Activated CD8-positive, alpha-beta T cell treated with anti-CD3 and anti-CD28 coated beads for 36 hours (primary cell): ENCODE measurements at regions not wholly inside any gene's neighbourhood (a gene's known extent, or its start where the extent isn't known, plus 50 kb on each side); places are given as distances from the start of the nearest gene placed in this dataset.

ENCODE experiments used
- ATAC-seq: fragments of 200-7000 bp; cut with Tn5 transposase; one replicate; pipeline ENCODE4 v1.10.0; 2021; ENCODE audit warnings: mild to moderate bottlenecking, moderate library complexity
- CTCF ChIA-PET: fragments of 350-600 bp; sonication (Branson Sonifier 250); formaldehyde crosslinking; loops from one replicate; lab custom pipeline; 2021; ENCODE audit warnings: antibody characterized with exemption; lab: Charles Lee
- POLR2A ChIA-PET: fragments of 350-600 bp; sonication (Branson Sonifier 250); formaldehyde crosslinking; loops from one replicate; lab custom pipeline; 2021; ENCODE audit warnings: antibody characterized with exemption; lab: Charles Lee
- DNase-seq: peaks from one replicate; pipeline ENCODE4 v3.0.0-alpha.2; 2020
- H3K27ac Mint-ChIP-seq: one replicate; pipeline ENCODE4 v1.8.0; 2021; ENCODE audit warnings: mild to moderate bottlenecking, mixed read lengths
- H3K27me3 Mint-ChIP-seq: one replicate; pipeline ENCODE4 v1.8.0; 2021; ENCODE audit warnings: mixed read lengths
- H3K36me3 Mint-ChIP-seq: one replicate; pipeline ENCODE4 v1.8.0; 2021; ENCODE audit warnings: low read depth, mixed read lengths
- H3K4me1 Mint-ChIP-seq: one replicate; pipeline ENCODE4 v1.8.0; 2021; ENCODE audit warnings: low read depth, mixed read lengths
- H3K4me3 Mint-ChIP-seq: one replicate; pipeline ENCODE4 v1.8.0; 2021; ENCODE audit warnings: mild to moderate bottlenecking, moderate library complexity, mixed read lengths
- H3K9me3 Mint-ChIP-seq: one replicate; pipeline ENCODE4 v1.8.0; 2021; ENCODE audit warnings: mixed read lengths
- intact Hi-C: fragments of 100-400 bp; cut with micrococcal nuclease; formaldehyde crosslinking; loops from one replicate; pipeline ENCODE4 v1.10.0; 2022
- TF ChIP-seq, protein P1 (sequence below): fragments of 200-600 bp; IDR thresholded peaks from one replicate; pipeline ENCODE4 v1.8.0; 2022; ENCODE audit warnings: antibody characterized with exemption, mild to moderate bottlenecking

DNA sequence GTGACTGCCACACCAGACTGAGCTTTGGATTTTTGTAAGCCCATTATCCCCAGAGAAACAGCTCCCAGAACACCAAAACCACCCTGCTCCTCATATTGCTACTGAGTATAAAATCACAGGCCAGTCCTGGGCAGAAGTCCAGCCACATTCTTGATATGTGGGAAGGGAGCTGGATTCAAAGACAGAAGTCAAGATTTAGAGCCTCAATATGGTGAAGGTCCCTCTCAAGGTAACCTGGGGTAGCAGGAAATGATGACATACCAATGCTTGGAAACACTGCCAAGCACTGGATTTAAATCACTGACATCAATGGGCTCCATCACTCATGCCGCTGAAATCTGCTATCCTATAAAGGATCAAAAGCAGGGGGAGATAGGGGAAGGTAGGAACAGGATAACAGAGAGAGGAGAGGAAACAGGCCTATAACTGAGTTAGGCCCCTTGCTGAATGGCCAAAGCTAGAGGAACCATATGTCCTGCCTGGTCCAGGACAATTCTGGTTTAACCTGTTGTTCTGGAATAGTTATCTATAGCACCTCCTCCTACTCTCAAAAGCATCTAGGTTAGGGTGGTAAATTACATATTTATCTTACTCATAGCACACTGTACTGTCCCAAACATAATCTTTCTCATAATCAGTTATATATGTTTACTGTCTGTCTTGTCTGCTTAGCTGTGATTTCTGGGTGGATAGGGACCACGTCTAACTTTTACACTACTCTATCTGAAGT, 83.7 kb upstream of the NHS start:
- TF ChIP-seq, protein P1, sequence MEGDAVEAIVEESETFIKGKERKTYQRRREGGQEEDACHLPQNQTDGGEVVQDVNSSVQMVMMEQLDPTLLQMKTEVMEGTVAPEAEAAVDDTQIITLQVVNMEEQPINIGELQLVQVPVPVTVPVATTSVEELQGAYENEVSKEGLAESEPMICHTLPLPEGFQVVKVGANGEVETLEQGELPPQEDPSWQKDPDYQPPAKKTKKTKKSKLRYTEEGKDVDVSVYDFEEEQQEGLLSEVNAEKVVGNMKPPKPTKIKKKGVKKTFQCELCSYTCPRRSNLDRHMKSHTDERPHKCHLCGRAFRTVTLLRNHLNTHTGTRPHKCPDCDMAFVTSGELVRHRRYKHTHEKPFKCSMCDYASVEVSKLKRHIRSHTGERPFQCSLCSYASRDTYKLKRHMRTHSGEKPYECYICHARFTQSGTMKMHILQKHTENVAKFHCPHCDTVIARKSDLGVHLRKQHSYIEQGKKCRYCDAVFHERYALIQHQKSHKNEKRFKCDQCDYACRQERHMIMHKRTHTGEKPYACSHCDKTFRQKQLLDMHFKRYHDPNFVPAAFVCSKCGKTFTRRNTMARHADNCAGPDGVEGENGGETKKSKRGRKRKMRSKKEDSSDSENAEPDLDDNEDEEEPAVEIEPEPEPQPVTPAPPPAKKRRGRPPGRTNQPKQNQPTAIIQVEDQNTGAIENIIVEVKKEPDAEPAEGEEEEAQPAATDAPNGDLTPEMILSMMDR: no peak

DNA sequence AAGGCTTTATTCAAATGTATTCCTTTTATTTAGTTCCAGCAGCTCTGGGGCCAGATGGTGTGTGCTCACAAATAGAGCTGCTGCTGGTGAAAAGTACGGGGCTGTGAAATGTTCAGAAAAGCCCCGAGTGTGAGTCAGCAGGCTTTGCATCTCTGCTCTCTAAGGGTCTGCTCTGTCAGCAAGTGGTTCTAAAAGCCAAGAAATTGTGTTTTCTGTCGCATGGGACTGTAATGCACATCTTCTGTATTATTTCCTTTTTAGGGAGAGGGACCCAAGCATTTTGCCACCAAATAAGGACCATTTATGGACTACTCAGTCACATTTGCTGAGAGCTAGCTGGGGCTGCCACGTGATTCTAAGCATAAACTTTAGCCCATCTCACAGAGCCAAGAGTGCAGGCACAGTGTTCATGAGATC, 82.9 kb upstream of the NHS start:
- no peak overlapping the region for H3K4me3 Mint-ChIP-seq
- DNase-seq: no peak

More for the DNA sequence above, 83.7 kb upstream of the NHS start:
- Mint-ChIP-seq H3K4me1 (no peaks in the 10 kb centered on the region), H3K36me3 (no peaks in the 10 kb centered on the region), H3K9me3 (no peaks in the 10 kb centered on the region), H3K4me3 (no peak overlapping the region), H3K27ac (no peak overlapping the region), H3K27me3 (peaks cover 3% of the 10 kb centered on the region)
- intact Hi-C loops: no loop called here
- CTCF ChIA-PET: no interaction called here
- POLR2A ChIA-PET: no interaction called here
- ATAC-seq (no peak), DNase-seq (no peak)

DNA sequence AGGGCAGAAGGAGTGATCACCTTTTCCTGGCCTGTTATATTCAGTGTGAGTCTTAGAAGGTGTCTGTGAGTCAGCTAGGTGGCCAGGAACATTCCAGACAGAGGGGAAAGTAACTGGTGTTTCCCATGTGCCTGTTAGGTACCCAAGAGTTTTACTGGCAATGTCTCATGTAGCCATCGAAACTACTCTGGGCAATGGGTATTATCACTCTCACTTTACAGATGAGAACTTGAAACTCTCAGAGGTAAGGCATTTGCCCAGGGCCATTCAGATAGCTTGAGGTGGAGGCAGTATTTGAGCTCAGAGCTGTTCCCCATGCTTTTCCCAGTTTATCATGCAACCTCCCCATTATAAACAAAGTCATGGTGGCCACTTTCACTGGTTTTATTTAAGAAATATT, 80.4 kb upstream of the NHS start:
- Mint-ChIP-seq H3K27me3 (peaks cover 3% of the 10 kb centered on the region), H3K4me3 (no peak overlapping the region), H3K4me1 (no peaks in the 10 kb centered on the region), H3K27ac (no peak overlapping the region), H3K36me3 (no peaks in the 10 kb centered on the region), H3K9me3 (no peaks in the 10 kb centered on the region)
- POLR2A ChIA-PET: no interaction called here
- CTCF ChIA-PET: no interaction called here
- intact Hi-C loops: no loop called here
- ATAC-seq: no peak
- TF ChIP-seq, protein P1: no peak
- DNase-seq: no peak

More for the DNA sequence above, 82.9 kb upstream of the NHS start:
- no peaks in the 10 kb centered on the region for H3K4me1 Mint-ChIP-seq
- ChIA-PET POLR2A (no interaction called here), CTCF (no interaction called here)
- H3K27me3 Mint-ChIP-seq: peaks cover 3% of the 10 kb centered on the region
- TF ChIP-seq, protein P1: no peak
- ATAC-seq: no peak
- H3K27ac Mint-ChIP-seq: no peak overlapping the region
- intact Hi-C loops: no loop called here
- H3K36me3 Mint-ChIP-seq: no peaks in the 10 kb centered on the region
- no peaks in the 10 kb centered on the region for H3K9me3 Mint-ChIP-seq

DNA sequence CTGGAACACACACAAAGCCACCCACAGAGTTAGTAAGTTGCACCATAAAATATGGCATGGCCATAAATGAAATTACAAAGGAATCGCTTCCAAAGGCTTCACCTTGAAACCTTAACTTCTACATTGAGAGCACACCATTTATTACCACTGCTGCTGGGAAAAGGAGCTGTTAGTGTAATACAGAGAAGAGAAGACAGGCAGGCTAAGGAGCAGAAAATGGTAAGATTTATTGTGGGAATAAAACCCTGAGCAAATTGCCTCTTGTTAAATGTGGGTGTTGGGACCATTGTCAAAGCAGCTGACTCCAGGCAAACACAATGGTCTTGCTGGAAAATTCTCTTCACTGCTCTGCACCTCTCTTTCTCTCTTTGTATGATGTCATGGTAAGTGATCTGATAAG, 79.2 kb upstream of the NHS start:
- TF ChIP-seq, protein P1: no peak
- intact Hi-C loops: no loop called here
- Mint-ChIP-seq H3K9me3 (no peaks in the 10 kb centered on the region), H3K27me3 (peaks cover 3% of the 10 kb centered on the region), H3K27ac (no peak overlapping the region), H3K36me3 (no peaks in the 10 kb centered on the region), H3K4me3 (no peak overlapping the region), H3K4me1 (no peaks in the 10 kb centered on the region)
- ATAC-seq (no peak), DNase-seq (no peak)
- ChIA-PET POLR2A (no interaction called here), CTCF (no interaction called here)

DNA sequence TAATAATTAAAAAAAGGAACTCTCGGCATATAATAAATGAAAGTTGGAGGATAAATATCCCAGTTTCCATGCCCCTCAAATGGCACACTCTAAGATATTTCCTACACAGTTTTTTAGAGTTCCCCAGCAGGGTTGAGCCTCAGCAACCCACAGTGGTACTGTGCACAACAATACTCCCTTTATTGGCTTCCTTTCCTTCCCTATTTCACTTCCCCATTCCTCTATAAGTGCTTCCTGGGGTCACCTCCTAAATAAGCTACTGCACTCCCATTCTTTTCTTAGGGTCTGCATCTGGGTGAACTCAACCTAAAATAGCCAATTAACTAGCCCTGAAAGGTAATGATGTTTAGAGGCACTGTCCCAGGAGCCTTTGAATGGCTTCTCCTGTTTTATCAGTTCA, 76.4 kb upstream of the NHS start:
- no peaks in the 10 kb centered on the region for H3K4me1 Mint-ChIP-seq
- POLR2A ChIA-PET: no interaction called here
- DNase-seq (no peak), ATAC-seq (no peak)
- no peaks in the 10 kb centered on the region for H3K36me3 Mint-ChIP-seq
- CTCF ChIA-PET: no interaction called here
- H3K27me3 Mint-ChIP-seq: peaks cover 1% of the 10 kb centered on the region
- H3K4me3 Mint-ChIP-seq: no peak overlapping the region
- no peaks in the 10 kb centered on the region for H3K9me3 Mint-ChIP-seq
- intact Hi-C loops: no loop called here
- TF ChIP-seq, protein P1: no peak
- H3K27ac Mint-ChIP-seq: no peak overlapping the region
